Testis (tissue), 2 donors: ENCODE measurements at regions not wholly inside any gene's neighbourhood (a gene's known extent, or its start where the extent isn't known, plus 50 kb on each side); places are given as distances from the start of the nearest gene placed in this dataset.

Experiments
- POLR2A ChIP-seq: fragments of 450-650 bp; IDR thresholded peaks from one replicate; pipeline ENCODE4 v1.6.1; 2017; ENCODE audit warnings: antibody characterized with exemption, mild to moderate bottlenecking, moderate library complexity
- TF ChIP-seq, protein P1 (sequence below), 3 experiments: fragments of 450-650 bp in 2 of 3; fragments of 200-600 bp in 1 of 3; sonication (generic) in 1 of 3; IDR thresholded peaks; one replicate each; pipeline ENCODE4 v1.5.1; 2016 to 2019; ENCODE audit warnings: antibody characterized with exemption in 3 of 3, mild to moderate bottlenecking in 2 of 3, moderate library complexity in 1 of 3

DNA sequence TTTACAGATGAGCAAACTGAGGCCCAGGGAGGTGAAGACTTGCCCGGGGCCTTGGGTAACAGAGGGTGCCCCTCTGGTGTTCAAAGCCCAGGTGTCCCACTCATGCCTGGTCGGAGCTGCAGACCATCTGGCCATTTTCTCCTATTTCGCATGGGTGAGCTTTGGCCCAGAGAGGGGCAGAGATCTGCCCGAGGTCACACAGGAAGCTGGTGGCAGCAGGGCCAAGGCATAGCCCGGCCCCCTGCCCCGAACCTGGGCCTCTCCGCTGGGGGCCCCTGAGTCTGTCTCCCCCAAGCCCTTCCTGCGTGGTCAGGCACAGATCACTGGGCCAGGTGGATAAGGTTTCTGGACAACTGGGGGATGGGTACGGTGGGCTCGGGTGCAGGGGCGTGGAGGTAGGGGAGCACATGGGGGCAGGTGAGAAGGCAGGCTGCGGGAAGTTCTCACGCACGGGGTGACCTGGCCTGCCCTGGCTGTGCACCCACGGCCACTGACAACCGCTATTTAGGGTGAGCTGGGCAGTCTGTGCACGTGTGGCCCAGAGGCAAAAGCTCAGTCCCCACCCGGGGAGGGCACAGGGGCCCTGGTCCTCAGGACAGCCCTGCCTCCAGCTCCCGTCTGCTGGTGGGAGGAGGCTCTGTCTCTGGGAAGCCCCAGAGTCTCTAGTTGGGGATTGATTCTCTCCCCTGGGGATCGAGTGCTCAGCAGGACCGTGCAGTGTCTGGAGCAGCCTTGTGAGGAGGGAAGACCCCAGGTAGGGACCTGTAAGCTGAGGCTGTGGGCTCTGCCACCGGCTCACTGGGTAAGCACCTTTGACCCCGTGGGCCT, 68.6 kb downstream of the UNCX start:
- TF ChIP-seq, protein P1, sequence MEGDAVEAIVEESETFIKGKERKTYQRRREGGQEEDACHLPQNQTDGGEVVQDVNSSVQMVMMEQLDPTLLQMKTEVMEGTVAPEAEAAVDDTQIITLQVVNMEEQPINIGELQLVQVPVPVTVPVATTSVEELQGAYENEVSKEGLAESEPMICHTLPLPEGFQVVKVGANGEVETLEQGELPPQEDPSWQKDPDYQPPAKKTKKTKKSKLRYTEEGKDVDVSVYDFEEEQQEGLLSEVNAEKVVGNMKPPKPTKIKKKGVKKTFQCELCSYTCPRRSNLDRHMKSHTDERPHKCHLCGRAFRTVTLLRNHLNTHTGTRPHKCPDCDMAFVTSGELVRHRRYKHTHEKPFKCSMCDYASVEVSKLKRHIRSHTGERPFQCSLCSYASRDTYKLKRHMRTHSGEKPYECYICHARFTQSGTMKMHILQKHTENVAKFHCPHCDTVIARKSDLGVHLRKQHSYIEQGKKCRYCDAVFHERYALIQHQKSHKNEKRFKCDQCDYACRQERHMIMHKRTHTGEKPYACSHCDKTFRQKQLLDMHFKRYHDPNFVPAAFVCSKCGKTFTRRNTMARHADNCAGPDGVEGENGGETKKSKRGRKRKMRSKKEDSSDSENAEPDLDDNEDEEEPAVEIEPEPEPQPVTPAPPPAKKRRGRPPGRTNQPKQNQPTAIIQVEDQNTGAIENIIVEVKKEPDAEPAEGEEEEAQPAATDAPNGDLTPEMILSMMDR (IDR thresholded peaks at IDR 0.05): no peak
- no peak for TF ChIP-seq POLR2A
